ENCODE measurements at regions not wholly inside any gene's neighbourhood (a gene's known extent, or its start where the extent isn't known, plus 50 kb on each side); places are given as distances from the start of the nearest gene placed in this dataset.

DNA sequence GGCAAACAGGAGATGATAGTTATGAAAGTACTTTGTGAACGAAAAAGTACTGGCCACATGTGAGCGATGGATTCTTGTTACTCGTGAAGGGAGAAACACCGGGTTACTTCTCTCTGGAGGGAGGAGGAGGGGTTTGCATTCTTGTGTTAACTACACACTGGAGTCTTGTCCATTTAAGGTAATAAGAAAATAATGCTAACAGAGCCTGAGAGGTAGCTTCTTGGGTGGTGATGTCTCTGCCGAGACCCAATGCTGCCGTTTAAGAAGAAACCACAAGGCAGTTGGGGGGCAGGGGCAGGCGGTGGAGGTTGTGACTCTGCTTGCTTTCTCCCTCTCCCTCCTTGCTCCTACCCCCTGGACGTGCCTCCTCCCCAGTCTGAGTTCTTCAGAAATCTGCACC, 100.9 kb upstream of the ROPN1 start:
- DNase-seq = no peak

DNA sequence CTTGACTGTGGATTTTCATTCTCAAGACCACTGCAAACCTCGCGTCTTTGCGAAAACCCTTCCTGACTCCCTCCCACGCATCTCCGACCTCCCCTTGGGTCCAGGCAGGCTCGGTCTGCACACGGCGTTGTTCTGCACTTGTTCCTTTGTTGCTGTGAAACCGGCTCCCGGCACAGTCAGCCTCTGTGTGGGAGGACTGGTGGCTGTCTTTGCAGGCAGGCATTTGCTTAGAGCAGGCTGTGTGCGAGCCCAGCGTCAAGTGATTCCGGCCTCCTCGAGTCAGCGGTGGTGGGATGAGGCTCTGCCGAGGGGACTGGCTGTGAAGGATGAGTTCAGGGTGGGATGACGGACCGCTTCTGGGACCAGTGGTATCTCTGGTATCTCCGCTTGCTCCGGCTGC, 102.6 kb upstream of the ROPN1 start:
- no peak for DNase-seq

DNA sequence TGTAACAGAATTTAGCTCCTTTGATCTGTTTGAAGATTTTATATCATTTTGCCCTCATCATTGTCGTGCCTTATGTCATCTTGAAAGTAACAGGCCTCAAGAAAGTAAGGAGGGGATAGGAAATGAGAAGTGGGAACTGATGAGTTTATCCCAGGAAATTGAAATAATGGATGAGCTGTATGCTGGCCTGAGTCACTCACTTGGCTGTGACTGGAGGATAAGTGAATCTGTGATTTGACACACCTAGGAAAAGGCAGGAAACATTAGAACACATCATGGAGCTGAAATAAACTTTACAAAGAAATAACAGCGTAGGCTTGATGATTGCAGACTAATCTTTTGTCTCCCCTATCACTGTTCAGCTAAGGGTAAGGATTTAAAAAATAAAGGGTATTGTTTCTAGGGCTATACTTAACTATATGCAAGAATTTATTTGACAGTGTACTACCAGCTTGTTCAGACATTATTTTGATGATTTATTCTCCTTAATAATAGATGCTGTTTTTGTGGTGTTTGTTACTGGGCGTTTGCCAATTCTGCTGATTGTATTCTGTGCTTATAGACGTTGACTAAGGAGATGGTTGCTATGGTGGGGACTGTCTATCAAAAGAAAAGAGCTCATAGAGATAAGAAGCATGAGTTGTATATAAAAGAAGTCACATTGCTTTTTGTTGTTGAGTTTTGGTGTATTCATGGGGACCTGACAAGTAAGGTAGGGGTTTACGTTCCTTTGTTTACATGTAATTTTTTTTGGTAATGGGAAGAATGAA, 105.6 kb upstream of the ROPN1 start:
- no peak for DNase-seq

DNA sequence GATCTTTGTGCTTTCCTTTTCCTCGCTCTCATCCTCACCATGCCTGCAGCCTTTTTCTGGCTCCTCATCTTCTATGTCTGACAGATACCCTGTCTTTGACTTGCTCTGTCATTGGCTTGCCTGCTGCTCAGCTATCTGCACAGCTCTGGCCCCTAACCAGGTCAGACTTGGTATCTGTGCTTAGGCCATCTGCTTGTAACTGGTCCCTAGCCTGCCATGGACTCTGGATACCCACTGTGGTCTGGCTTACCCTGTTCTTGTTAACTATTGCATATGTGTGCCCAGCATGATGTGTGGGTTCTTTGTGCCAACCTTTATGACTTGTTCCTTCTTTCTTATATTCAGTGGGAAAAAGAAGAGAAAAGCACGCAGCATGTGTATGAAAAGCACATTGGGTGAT, 109.7 kb upstream of the ROPN1 start:
- DNase-seq = no peak

DNA sequence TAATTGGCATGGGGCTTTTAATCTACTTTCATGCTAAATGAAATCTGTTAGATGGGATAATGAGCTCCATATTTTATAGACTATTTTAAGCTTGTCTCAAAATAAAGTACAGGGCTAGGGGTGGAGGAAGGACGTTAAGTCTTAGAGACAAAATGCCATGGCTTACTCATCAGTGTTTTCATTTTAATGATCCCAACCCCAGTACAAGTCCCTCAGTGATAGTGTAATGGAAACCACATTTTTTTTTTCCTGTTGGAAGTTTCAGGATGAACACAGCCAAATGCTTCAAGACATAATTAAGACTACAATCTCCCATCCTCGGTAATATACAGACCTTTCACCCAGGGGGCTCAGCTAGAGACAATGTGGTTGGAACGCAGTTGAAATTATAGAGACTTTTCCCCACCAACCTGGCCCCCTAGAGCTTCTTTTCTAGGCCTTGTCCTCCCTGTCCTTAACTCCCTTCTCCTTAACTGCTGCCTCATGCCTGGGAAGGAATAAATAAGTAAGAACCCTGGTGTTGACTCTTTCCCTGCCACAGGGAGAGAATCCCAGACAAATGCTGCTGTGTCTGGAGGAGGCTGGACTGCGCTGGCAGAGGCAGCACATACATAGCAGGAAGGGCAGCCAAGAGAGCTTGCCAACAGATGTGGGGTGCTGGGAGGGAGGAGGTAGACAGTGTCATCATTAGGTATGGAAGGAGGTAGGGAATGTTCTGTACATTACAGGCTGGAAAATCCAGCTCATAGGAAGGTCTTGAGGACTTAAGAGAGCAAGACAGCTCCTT, 115.4 kb upstream of the ROPN1 start:
- DNase-seq = no peak

DNA sequence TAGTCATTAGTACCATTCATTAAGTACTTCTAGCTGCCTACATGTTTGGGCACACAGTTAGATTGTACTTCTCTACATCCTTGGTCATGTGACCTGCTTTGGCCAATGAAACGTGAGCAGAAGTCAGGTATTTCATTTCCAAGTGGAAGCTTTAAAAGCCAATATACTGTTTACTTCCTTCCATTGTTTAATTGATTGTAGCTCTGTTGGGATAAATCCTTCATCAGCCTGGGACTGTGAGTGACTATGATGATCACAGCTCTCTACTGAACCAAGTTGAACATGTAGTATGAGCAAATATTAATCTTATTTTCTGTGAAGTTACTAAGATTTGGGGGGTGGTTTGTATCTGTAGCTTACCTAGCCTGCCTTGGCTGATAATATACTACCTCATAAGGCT, 116.5 kb upstream of the ROPN1 start:
- no peak for DNase-seq

DNA sequence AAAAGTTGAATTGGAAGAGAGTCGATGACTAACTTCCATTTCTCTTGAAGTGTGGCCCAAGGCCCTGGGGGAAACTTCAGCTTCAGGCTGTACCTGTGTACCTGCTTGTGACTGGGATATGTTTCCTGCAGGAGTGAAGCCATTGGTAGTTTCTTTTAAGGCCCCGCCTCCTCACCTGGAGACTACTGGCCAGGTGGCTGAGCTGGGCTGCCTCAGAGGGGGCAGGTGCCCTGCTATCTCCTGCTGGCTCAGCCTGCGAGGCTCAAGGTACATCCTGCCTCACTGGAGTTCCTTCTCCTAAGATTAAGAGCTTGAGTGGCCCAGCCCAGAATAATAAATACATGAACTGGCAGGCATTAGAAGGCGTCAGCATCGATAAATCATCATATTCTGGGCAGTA, 121.6 kb upstream of the ROPN1 start:
- DNase-seq = no peak

DNA sequence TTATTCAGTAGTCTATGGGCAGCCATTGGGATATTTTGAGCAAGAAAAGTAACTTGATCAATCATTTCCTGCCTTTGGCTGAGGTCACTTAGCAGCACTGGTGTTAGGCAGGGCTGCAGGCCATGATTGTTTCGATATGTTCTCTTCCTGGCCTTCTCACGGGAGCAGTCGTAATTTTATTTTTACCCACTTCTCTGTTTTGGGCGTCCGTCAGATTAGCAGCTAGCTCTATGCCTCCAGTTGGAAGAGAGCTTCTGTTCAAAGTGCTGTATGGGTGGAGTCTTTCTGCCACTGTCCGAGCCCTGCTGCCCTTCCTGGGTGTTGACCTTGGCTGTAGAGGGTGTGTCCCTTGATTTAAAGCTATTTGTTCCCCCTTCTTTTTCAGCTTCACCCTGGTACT, 123.4 kb upstream of the ROPN1 start:
- DNase-seq = no peak

DNA sequence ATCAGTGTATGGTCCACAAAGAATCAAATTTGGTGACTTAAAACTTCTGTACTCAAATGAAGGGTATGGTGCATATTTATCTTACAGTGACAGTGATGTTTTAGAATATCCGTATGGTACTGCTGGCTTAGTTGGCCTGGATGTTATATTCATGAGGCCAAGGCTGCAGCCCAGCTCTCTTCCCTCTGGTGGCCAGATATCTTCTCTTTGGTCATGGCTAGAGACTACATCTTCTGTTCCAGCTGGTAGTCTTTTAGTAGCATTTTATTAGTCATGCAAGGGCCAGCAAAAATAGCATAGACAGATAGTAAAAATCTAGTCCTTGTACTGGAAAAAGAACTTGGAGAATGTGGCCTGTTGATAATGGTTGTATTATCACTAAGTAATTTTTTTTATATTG, 124.0 kb upstream of the ROPN1 start:
- DNase-seq = no peak

DNA sequence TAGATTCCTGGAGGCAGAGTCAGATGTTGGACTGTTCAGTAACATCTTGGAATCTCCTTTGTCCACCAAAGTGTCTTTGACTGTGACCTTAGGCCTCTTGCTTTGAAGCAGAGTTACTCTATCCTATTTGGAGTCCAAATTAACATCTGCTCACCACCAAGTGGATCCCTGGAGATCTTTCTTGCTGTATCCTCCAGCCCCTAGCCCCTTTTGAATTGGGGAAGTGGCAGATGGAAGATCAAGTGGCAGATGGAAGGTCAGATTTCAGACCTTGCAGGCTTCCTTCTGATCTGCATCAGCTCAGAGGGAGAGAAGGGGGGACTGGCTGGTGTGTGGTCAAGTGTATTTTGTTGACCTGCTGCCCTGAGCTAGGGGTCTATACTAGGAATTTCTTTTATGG, 125.0 kb upstream of the ROPN1 start:
- peak; percentile 96 to 98 for DNase-seq

DNA sequence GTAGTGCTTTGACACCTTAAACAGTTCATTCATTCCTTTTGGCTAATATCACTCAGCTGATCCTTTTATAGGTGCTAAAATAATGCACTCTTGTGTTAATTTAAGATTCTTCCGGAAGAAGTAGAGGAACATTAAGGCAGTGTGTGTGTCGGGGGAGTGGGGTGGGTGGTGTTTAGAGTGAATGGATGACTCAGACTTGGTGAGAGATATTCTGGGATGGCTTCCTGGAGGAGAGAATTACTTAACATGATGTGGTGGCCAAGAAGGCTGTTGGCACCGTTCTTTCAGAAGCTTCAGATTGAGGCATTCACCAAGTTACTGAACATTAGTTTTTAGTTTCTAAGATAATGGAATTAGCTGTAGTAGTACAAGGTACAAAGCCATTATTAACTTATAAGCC, 125.6 kb upstream of the ROPN1 start:
- DNase-seq = peak in 1 of 2 experiments; percentile 30

DNA sequence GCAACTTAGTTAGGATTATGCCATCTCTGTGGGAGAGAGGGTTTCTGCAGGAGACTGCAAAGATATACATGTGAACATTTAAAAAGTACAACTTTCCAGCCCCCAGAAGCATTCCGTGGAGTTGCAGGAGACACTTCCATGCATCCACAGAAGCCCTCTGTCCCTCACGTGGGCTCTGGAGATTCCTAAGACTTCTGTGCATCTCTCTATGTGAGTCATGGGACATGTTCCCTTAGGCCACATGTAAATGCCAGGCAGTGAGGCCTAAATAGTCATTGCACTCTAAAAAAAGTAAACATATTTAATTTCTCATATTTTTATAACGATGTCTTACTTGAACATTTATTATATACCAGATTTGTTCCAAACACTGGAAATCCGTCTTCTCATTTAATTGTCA, 126.5 kb upstream of the ROPN1 start:
- DNase-seq = peak; percentile 51 to 79

DNA sequence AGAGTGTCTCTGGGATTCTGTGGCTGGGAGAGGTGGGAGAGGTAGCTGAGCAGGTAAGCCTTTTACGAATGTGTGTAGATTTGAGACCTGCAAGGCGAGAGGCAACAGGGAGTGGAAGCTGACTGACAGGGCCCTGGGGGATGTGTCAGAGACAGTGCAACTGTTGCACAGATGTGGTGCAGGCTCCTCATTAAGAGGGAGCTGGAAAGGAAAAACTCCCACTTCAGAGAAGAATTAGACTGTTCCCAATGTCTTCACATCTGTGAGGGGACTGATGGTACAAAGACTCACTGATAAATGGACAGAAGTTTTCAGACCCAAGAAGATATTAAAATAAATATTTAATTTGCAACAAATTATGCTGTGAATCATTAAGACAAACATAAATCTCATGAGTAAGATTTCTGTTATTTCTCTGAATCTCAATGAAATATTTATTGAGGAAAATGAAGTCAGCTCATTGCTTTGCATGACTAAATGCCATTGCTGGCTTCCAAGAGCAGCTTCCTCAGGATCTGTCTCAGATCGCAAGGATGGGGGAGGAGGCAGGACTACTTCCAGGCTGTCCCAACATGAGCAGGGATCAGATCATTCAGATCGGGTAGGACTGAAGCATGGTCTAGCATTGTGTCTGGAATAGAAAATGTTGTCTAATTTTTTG, 127.3 kb upstream of the ROPN1 start:
- DNase-seq = peak; percentile 61 to 77

DNA sequence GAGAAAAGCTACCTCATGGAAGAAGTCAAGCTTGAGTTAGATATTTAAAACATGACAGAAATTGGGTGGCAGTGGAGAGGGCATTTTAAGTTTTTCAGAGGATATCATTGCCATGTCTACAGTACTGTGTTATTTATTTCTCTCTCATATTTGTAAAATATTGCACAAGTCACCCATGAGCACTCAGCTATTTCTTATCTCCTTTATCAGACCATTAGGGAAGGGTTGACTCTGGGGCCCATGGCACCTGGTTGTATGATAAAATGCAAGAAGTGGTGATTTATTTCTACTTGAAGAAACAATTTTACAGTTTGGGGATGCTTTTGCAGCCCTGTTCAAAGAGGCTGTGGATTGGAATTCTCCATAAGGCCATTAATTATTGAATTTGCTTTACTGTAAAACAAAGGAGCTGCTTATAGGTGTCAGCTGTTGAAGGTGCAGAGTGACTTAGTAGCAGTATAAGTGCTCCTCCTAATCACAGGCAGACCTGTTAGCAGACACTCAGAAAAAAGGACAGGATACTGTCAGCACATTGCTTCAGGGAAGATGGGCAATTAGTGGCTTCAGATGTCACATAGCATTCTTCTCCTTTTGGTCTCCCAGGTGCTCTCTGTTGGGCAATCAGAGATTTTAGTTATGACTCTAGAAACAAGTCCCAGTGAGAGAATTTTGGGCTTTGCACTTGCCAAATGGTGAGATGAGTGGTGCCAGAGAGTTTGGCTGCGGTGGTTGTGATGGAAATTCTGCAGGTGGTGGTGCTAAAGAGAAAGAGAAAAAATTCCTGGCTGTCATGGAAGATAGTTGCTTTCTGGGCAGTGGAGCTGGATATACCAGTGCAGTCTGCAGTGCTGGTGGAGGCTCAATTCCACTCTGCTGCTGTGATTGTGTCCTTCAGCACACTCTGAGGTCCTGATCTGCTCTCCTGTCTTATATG, 129.7 kb upstream of the ROPN1 start:
- DNase-seq = peak in 1 of 2 experiments; percentile 48

DNA sequence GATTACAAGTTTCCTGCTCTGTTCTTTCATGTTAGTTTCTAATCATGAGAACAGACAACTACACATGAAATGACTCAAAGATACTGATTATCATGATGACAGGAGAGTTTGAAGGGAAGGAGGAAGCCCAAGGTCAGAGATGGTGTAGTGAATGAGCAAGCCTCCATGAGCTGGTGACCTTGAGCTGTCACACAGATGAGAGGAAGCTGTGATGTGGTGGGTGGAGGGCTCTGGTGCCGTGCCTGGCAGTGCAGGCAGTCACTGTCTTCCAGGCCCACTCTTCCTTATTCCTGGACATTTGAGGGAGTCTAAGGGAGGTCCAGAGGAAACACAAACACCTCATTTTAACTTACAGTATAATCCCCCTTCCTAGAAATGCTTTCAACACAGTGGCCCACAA, 133.4 kb upstream of the ROPN1 start:
- DNase-seq = no peak

DNA sequence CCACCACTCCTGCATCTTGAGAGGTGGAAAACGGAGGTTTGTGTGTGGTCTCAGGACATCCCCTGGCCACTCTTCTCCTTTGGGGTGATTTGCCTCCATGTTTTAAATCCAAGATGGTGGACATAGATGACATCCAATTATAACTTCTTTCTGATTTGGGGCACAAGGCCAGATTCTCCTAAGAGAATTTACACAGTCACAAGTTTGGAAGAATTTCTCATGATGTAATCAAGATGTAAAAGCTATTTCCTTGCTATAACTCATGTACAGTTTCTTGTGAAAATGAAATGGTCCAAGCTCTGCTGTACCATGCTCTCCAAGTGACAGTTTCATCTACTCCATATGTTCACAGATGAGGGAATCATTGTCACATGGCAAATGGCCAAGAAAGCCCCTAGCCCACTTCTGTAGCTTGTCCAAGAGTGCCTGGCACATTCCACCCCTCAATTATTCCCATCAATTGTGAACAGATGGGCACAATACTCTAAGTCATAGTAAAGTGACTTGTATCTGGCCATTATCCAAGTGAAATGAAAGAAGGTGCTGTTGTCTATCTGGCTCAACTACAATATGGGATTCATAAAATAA, 134.6 kb upstream of the ROPN1 start:
- DNase-seq = peak; percentile 98 to 100

DNA sequence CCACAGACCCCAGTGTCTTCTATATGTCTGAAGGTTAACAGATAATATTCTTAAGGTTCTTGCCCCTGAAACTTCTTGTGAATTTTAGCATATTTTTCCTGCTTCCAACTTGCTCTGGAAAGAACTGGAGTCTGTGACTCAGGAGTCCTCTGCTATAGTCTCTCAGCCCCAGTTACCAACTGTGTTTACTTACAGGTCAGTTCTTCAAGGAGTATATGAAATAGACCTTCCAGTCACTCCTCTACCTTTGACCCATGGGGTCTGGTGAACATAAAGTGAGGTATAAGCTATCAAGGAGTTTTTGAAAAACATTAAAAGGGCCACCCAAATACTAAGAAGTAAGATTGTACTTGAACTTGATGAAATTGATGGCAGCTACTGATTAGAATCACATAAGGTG, 139.2 kb upstream of the ROPN1 start:
- DNase-seq = no peak

DNA sequence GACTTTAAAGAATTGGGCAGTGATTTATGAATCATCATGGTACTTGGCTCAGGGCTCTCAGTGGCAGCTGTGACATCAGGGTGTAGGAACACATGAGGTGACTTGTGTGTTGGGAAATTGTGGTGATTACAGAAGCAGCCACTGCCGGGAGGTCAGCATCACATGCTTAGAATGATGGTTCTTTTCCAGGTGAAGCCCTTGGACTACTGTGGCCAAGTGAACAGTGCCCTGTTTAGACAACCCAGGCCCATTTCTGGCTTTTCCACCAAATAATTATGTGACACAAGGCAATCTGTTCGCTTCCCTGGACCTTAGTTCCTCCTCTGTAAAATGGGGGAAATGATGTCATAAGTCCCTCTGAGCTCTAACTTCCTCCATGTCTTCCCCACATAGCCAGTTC, 139.7 kb upstream of the ROPN1 start:
- DNase-seq = peak in 1 of 2 experiments; percentile 23

DNA sequence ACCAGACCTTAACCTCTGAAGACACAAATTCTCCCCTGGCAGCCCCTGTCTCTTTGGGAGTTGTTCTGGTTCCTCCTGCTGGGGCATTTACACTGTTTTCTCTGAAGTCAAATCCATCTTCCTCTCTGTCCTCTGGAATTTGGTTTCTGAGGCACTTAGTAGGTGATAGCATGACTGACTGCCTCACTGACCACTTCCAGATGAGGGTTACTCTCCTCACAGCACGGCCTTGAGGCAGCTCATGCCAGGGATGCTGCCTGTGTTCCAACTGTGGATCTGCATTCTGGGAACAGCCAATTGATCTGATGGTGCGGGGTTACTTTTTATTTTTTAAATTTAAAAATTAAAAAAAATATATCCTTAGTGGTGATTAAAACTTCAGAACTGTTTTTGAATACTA, 140.9 kb upstream of the ROPN1 start:
- no peak for DNase-seq

DNA sequence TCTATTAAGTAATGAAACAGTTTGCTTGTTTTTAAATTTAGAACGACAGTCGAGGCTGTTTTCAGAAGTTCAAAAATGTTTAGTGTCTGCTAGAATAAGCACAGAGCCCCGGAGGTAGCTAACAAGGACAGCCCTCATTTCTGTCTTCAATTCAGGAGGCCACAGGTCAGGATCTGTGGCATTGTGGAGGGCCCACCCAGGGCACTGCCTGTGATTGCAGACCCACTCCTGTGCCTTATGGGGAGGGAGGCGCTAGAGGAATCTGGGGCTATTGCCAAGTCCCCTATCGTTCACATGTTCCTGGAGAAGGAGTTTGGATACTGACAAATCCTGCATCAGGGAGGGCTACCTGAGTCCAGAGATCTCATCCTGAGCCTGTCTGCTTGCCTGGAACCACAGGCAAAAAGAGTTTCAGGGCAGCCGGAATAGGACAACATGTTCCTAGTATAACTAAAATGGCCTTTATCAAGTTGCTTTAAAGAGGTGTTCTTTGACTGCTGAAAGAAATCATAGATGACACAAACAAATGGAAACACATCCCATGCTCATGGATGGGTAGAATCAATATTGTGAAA, 141.5 kb upstream of the ROPN1 start:
- no peak for DNase-seq

DNA sequence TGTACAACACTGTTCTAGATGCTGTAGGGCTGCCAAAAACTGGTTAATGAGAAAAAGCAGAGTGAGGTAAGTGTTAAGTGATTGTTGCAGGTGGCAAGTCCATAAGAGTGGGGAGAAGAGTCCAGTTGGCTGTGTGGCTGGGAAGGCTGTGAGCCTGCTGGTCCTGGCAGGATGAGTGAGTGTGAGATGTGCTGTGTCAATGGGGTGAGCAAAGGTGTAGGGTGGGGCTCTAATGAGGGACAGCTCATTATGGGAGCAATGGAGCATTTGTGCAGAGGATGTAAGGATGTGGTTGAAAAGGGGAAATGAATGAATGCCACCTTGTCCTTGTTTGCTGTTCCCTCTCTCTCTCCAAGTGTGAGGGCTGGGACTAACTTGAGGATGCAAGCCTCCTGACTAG, 145.3 kb upstream of the ROPN1 start:
- DNase-seq = no peak

DNA sequence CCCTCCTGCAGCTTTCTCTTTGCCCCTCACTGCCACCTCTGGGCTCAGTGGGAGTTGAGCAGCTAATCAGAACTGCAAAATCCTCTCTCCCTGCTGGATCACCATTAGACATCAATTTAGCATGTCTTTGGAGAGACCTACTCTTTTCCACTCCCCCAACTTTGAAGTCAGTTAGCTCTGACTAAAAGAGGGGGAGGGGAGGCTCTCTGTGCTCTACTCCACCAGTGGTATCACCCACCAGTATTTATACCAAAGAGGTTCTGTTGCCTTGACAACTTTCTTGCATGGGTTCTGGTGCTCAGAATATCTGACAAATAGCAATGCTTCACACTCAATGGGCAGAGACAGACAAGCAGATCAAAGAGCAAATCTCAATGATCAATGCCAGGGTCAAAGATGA, 146.2 kb upstream of the ROPN1 start:
- DNase-seq = no peak

All from NCI-H524 (cell line).